ENCODE measurements at regions not wholly inside any gene's neighbourhood (a gene's known extent, or its start where the extent isn't known, plus 50 kb on each side); places are given as distances from the start of the nearest gene placed in this dataset.

GRCh38 chr6:40689185-40689584 lies 102.0 kb upstream of the LRFN2 start:
- TF ChIP-seq CTCF (IDR thresholded peaks at IDR 0.05; ENCODE audit: low read length) (no peak), EZH2 (IDR thresholded peaks at IDR 0.05; ENCODE audit: borderline replicate concordance, low read length) (no peak)
